ENCODE measurements at regions not wholly inside any gene's neighbourhood (a gene's known extent, or its start where the extent isn't known, plus 50 kb on each side); places are given as distances from the start of the nearest gene placed in this dataset.

GRCh38 chr14:39946807-39947206 is 514.6 kb upstream of the FBXO33 start:
- TF ChIP-seq, protein P1, sequence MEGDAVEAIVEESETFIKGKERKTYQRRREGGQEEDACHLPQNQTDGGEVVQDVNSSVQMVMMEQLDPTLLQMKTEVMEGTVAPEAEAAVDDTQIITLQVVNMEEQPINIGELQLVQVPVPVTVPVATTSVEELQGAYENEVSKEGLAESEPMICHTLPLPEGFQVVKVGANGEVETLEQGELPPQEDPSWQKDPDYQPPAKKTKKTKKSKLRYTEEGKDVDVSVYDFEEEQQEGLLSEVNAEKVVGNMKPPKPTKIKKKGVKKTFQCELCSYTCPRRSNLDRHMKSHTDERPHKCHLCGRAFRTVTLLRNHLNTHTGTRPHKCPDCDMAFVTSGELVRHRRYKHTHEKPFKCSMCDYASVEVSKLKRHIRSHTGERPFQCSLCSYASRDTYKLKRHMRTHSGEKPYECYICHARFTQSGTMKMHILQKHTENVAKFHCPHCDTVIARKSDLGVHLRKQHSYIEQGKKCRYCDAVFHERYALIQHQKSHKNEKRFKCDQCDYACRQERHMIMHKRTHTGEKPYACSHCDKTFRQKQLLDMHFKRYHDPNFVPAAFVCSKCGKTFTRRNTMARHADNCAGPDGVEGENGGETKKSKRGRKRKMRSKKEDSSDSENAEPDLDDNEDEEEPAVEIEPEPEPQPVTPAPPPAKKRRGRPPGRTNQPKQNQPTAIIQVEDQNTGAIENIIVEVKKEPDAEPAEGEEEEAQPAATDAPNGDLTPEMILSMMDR (IDR thresholded peaks at IDR 0.05): no peak
- no peak for TF ChIP-seq POLR2A (IDR thresholded peaks at IDR 0.05)
